Stimulated activated naive CD8-positive, alpha-beta T cell treated with anti-CD3 and anti-CD28 coated beads, Interleukin-15, Interleukin-2, amounts not matched to agents 100 ng/mL and 50 ng/mL, for 24 hours (primary cell): ENCODE measurements at regions not wholly inside any gene's neighbourhood (a gene's known extent, or its start where the extent isn't known, plus 50 kb on each side); places are given as distances from the start of the nearest gene placed in this dataset.
"Not testable (repeated sequence)": the region's sequence is repeated elsewhere in the genome, so short reads cannot be mapped to it uniquely, and the experiment has no call there.

Experiments used
- H3K27ac Mint-ChIP-seq: one replicate; pipeline ENCODE4 v1.8.0; 2021; ENCODE audit warnings: mild to moderate bottlenecking, mixed read lengths
- H3K27me3 Mint-ChIP-seq: one replicate; pipeline ENCODE4 v1.8.0; 2021; ENCODE audit warnings: mixed read lengths
- H3K36me3 Mint-ChIP-seq: one replicate; pipeline ENCODE4 v1.8.0; 2021; ENCODE audit warnings: low read depth, mixed read lengths
- H3K4me1 Mint-ChIP-seq: one replicate; pipeline ENCODE4 v1.8.0; 2021; ENCODE audit warnings: low read depth, mixed read lengths
- H3K4me3 Mint-ChIP-seq: one replicate; pipeline ENCODE4 v1.8.0; 2021; ENCODE audit warnings: mild to moderate bottlenecking, mixed read lengths
- H3K9me3 Mint-ChIP-seq: one replicate; pipeline ENCODE4 v1.8.0; 2021; ENCODE audit warnings: mixed read lengths

DNA sequence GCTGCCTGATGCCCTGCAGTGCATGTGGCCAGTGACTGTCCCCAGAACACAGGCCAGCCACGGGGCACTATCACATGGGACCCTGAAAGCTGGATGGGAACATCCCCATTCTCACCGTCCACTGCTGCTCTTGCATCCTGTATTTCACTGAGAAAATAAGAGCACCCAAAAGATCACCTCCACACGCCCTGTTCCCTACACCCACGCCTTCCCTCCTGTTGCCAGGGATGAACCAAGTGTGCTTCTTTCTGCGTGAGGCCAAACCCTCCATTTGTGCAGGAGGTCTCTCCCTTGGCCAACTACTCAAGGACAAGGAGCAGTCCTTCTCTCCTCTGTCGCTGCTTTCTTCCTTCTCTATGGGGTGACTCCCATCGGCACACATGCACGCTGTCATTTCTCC, 118.3 kb downstream of the LRRC37A3 start:
- H3K9me3 Mint-ChIP-seq, H3K4me3 Mint-ChIP-seq, H3K27ac Mint-ChIP-seq, H3K27me3 Mint-ChIP-seq: not testable (repeated sequence)
- Mint-ChIP-seq H3K36me3 (peaks cover 19% of the 10 kb centered on the region), H3K4me1 (peaks cover 14% of the 10 kb centered on the region)

DNA sequence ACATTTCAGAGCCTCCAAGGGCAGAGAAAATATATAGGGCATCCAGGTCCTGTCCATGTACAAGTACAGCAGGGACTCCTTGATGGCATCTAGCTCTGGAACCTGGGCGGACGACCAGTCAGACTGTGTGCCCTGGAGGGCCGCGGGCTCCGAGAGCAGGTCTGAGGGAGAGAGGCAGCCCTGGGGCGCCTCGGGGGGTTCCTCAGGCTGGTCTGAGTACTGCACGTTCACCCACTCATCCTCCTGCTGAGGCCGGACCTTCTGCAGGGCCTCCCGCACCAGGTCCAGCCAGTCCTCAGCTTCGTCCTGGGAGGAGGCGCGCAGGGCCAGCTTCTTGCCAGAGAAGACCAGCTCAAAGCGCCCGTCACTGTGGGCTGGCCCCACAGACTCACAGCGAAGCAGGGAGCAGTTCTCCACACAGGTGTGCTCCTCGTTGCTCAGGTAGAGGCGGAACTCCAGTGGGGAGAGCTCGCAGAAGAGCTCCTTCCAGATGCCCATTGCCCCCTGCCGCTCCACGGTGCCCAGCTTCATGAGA, 118.8 kb downstream of the LRRC37A3 start:
- peaks cover 14% of the 10 kb centered on the region for H3K4me1 Mint-ChIP-seq
- not testable (repeated sequence) for H3K27me3 Mint-ChIP-seq, H3K27ac Mint-ChIP-seq, H3K4me3 Mint-ChIP-seq, H3K9me3 Mint-ChIP-seq
- H3K36me3 Mint-ChIP-seq, result peaks cover 16% of the 10 kb centered on the region

DNA sequence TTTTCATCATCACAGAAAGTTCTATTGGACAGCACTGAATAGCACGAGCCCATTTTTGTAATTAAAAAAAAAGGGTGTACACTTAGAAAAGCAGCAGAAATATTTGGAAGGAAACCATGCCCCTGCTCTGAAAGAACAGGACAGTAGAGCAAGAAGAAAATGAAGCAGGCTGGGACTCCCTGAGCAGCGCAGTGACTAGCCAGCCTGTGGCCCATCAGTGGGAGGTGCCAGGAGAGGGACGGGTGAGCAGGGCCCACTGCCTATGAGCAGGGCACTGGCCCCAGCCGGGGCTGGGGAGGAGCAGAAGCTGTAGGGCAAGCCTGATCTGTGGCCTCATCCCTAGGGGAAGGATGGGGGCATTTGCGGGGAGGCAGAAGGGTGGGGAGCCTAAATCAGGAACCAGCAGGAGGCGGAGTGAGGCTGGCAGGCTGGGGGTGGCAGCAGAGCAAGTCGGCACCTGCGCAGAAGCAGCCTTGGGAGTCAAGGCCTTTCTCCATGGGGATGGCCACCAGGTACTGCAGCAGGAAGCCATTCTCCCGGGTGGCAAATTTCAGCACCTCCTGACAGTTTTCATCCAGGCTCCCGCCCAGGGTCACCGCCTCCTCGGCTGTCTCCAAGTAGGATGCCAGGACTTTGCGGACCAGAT, 119.6 kb downstream of the LRRC37A3 start:
- not testable (repeated sequence) for H3K9me3 Mint-ChIP-seq, H3K4me3 Mint-ChIP-seq, H3K27me3 Mint-ChIP-seq, H3K27ac Mint-ChIP-seq
- Mint-ChIP-seq H3K36me3 (peaks cover 20% of the 10 kb centered on the region), H3K4me1 (peaks cover 14% of the 10 kb centered on the region)

DNA sequence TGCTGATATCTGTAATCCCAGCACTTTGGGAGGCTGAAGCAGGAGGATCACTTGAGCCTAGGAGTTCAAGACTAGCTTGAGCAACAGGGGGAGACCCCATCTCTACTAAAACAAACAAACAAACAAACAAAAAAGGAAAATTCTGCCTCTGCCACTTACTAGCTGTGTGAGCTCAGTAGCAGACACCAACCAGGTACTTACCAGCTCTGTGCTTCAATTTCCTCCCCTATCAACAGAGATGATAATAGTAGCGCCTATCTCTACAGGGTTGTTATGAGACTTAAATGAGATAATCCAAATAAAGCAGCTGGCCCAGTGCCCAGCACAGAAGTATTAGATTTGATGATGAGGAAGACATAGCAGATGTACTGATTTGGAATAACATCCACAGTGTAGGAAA, 120.3 kb downstream of the LRRC37A3 start:
- not testable (repeated sequence) for H3K27me3 Mint-ChIP-seq, H3K27ac Mint-ChIP-seq, H3K9me3 Mint-ChIP-seq, H3K4me3 Mint-ChIP-seq
- Mint-ChIP-seq H3K4me1 (peaks cover 14% of the 10 kb centered on the region), H3K36me3 (peaks cover 20% of the 10 kb centered on the region)

DNA sequence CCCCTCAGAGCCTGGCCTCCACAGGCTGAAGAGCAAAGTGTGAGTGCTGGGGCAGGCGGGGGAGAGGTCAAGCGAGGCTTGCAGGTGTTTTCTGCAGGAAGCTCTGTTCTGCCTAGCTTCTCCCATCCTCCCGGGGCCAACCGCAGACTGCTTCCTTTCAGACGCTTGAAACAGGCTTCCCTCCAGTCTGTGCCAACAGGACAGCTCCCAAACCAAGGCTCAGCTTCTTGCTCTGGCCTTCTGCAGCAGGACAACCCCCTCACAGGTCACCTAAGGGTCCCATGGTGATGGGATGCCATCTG, 120.8 kb downstream of the LRRC37A3 start:
- not testable (repeated sequence) for H3K27ac Mint-ChIP-seq, H3K27me3 Mint-ChIP-seq, H3K4me3 Mint-ChIP-seq, H3K9me3 Mint-ChIP-seq
- peaks cover 20% of the 10 kb centered on the region for H3K36me3 Mint-ChIP-seq
- H3K4me1 Mint-ChIP-seq, result peaks cover 14% of the 10 kb centered on the region

DNA sequence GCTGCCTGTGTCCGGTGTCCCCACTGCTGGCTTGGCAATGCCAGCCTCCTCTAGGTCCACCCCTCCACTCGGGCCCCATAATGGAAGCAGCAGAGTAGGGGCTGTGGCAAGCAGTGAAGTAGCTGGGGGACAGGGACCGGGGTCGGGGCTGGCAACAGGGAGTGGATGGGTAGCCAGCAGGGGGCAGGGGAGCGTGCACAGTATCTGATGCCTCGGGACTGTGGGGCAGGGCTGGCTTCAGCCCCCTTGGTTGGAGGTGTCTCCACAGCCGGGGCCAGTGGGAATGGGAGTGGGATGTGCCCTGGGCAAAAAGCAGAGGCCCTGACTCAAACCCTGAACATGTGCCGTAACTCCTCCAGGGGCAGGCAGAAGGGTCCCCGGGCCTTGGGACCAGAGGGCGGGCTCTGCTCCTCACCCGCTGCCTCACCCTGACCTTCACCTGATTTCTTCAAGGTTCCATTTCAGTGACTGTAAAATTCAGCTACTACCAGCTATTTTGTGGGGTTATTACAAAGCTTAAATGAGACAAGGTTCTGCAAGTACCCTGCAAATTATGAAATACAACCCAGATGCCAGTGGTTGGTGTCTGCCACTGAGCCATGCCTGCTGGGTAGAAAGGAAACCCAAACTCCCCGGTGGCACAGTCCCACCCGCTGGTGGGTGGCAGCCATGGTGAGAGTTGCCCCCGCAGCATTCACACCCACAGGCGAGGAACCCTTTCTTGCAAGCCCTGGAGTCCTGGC, 121.4 kb downstream of the LRRC37A3 start:
- H3K4me3 Mint-ChIP-seq, H3K27ac Mint-ChIP-seq, H3K27me3 Mint-ChIP-seq, H3K9me3 Mint-ChIP-seq: not testable (repeated sequence)
- Mint-ChIP-seq H3K36me3 (peaks cover 16% of the 10 kb centered on the region), H3K4me1 (peaks cover 18% of the 10 kb centered on the region)

DNA sequence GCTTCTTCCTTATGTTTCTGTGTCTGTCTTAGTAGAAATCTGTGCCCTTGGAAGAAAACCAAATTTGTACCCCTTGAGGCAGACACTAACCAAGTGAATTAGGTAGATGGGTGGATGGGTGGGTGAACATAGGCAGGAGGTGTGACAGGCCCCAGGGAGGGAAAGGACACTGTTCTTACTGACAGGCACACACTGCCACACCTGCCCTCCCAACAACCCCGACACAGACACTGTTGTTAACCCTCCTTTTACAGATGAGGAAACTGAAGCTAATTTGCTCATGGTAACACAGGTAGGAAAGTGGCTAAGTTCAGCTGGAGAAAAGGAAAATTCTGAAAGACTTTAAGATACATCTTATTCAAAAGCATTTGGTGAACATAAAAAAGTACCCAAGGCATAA, 123.9 kb downstream of the LRRC37A3 start:
- H3K27me3 Mint-ChIP-seq, H3K27ac Mint-ChIP-seq, H3K9me3 Mint-ChIP-seq, H3K4me3 Mint-ChIP-seq: not testable (repeated sequence)
- H3K4me1 Mint-ChIP-seq, result peaks cover 22% of the 10 kb centered on the region
- peaks cover 13% of the 10 kb centered on the region for H3K36me3 Mint-ChIP-seq

DNA sequence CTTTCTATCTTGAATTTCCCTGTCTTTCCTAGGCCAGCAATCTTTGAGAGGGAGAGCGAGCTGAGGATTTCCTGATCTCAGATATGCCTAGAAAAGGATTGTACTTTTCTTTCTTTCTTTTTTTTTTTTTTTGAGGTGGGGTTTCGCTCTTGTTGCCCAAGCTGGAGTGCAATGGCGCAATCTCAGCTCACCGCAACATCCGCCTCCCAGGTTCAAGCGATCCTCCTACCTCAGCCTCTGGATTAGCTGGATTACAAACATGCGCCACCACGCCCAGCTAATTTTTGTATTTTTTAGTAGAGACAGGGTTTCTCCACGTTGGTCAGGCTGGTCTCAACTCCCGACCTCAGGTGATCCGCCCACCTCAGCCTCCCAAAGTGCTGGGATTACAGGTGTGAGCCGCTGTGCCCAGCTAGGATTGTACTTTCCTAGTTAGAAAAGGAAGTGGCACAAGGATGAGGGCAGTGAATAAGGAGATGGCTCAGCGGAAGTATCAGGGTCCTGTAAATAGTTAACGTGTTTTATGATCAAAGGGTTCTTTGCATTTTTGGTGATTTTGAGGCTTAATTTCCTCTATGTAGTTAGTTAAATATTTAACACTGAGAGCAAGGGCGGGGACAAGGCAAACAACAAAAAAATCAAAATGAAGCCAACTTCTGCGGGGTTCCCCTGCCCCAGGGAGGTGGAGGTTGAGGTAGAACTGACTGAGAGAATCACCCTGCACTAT, 124.6 kb downstream of the LRRC37A3 start:
- not testable (repeated sequence) for H3K4me3 Mint-ChIP-seq, H3K27me3 Mint-ChIP-seq, H3K9me3 Mint-ChIP-seq, H3K27ac Mint-ChIP-seq
- Mint-ChIP-seq H3K4me1 (peaks cover 22% of the 10 kb centered on the region), H3K36me3 (peaks cover 13% of the 10 kb centered on the region)

DNA sequence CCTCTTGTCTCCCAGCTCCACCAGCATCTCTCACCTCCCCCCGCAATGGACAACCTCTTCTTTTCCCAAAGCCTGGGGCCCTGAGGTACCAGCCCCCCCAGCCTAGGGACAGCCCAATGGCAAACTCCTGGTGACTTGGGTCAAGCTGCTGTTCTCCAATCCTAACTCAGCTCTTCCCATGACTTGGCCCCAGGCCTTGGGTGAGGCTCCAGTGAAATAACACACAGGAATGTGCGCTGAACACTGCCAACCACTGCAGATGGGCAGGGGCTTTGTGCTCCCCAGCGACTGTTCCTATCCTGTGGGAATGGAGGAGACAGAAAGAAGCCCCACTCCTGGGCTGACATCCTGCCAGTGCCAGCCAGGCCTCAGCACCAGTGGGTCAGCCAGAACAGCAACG, 125.2 kb downstream of the LRRC37A3 start:
- H3K9me3 Mint-ChIP-seq, H3K27ac Mint-ChIP-seq, H3K36me3 Mint-ChIP-seq, H3K4me3 Mint-ChIP-seq, H3K27me3 Mint-ChIP-seq: not testable (repeated sequence)
- H3K4me1 Mint-ChIP-seq, result peaks cover 19% of the 10 kb centered on the region

DNA sequence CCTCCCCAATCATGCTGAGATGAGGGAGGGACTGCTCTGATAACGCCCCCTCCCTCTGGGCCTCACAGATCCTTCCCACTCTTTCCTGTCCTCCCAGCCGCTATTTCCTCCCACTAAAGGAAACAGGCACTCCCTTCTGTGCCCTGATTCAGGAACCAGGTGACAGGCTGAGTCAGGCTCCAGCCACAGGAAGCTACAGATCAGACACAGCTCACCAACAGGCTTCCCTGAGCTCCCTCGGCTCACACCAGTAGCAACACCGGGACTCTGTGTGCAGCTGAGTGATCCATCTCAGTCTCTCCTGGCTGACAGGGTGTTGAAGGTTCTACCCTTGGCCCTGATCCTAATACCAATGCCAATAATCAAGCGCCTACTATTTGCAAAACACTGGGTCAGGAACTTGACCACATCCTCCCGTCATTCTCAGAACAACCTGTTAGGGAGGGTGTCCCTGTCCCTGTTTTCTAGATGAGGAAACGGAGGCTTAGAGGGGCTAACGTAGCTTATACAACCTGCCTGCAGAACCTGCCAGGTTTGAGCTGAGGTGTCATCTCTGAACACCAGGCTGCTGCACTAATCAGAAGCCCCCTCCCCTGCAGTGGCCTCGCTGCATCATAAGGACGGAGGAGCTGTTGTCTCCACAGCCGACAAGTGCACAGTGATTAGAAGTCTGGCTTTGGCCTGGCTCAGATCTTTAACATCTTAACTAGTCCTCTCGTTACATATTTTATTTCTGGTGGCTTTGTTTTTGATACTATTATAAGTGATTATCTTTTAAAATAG, 126.3 kb downstream of the LRRC37A3 start:
- not testable (repeated sequence) for H3K36me3 Mint-ChIP-seq, H3K27ac Mint-ChIP-seq, H3K9me3 Mint-ChIP-seq, H3K27me3 Mint-ChIP-seq, H3K4me3 Mint-ChIP-seq
- peaks cover 13% of the 10 kb centered on the region for H3K4me1 Mint-ChIP-seq

DNA sequence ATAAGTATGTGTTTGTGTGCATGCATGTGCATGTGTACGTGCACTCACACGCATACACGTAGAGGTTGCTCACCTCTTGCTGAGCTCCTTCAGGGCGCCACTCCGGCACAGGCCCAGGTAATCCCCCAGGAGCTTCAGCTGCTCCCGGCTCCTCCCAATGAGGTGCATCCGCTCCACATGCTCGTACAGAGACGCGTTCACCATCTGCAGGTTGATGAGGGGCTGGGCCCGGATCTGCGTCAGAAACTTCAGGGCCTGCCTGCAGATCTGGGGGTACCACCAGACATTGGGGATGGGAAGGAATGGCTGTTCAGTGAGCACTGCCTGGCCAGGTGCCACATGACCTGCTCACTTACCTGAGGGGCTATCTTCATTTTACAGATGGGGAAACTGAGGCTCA, 127.0 kb downstream of the LRRC37A3 start:
- not testable (repeated sequence) for H3K4me1 Mint-ChIP-seq, H3K27me3 Mint-ChIP-seq, H3K4me3 Mint-ChIP-seq, H3K27ac Mint-ChIP-seq, H3K36me3 Mint-ChIP-seq, H3K9me3 Mint-ChIP-seq

DNA sequence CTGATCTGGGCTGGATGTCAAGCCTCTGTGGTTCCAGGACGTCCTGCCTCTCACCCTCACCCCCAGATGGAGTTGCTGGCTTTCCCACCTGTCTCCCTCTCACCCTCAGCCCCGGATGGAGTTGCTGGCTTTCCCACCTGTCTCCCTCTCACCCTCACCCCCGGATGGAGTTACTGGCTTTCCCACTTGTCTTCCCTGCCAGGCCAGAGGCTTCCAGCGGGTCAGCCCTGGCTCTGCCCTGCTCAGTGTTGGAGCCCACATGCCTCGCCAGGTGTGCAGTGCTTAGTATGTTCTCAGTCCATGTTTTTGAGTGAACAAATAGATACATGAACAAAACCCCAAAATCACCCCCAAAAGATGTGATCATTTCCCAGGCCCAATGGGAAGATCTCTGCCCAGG, 127.6 kb downstream of the LRRC37A3 start:
- not testable (repeated sequence) for H3K9me3 Mint-ChIP-seq, H3K27me3 Mint-ChIP-seq, H3K27ac Mint-ChIP-seq, H3K4me1 Mint-ChIP-seq, H3K4me3 Mint-ChIP-seq, H3K36me3 Mint-ChIP-seq

DNA sequence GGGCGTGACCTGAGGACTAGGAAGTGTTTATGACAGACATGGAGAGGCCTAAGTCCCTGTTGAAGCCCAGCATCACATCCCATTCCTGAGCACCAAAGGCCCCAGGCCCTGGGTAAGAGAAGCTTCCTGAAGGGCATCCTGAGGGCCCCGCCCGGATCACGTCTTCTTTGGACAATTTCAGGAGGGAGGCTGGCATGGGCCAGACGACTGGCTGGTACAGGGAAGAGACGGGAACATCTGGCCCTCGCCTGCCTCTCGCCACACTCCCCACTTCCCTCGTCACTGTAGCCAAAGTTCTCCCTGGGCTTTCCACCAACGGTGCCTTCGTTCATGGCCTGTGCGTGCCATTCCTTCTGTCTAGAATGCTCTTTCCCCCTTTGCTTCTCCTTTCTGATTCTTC, 128.1 kb downstream of the LRRC37A3 start:
- not testable (repeated sequence) for H3K4me3 Mint-ChIP-seq, H3K9me3 Mint-ChIP-seq, H3K27me3 Mint-ChIP-seq, H3K27ac Mint-ChIP-seq, H3K4me1 Mint-ChIP-seq
- H3K36me3 Mint-ChIP-seq, result peaks cover 12% of the 10 kb centered on the region

DNA sequence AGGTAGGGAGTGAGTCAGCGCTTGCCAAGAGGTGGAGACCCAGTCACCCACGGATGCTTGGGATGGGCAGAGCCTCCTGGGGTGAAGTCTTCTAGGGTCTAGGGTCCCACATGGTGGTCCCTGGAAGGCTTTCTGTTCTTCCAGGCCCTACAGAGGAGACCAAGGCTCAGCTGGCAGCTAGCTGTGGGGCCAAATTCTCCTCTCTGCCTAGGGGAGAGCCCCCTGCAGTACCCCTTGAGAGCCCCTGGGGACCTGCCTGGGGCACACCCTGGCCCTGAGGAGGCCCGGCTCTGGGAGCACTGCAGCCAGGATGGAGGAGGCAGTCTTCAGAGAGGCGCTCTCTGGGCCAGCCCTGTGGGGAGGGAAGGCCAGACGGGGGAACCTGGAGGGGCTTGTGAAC, 128.6 kb upstream of the SMURF2 start:
- not testable (repeated sequence) for H3K27me3 Mint-ChIP-seq, H3K4me3 Mint-ChIP-seq, H3K27ac Mint-ChIP-seq, H3K9me3 Mint-ChIP-seq, H3K4me1 Mint-ChIP-seq
- H3K36me3 Mint-ChIP-seq, result peaks cover 13% of the 10 kb centered on the region

DNA sequence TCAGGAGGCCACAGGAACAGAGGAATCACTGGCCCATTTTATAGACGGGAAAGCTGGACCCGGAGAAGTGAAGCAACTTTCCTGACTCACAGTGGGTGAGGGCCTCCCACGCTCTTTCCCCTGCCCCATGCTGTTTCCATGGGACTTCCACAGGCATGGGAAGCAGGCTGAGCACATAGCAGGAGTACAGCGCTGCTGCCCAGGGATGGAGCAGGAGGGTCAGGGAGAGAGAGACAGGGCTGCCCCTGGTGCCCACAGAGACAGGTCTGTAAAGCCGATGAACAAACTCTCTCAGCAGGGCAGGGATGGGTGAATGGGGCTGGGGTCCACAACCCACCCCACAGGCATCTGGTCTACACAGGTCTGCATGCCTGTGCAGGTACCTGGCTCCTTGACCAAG, 128.1 kb upstream of the SMURF2 start:
- peaks cover 11% of the 10 kb centered on the region for H3K36me3 Mint-ChIP-seq
- H3K4me1 Mint-ChIP-seq, H3K27me3 Mint-ChIP-seq, H3K27ac Mint-ChIP-seq, H3K4me3 Mint-ChIP-seq, H3K9me3 Mint-ChIP-seq: not testable (repeated sequence)
